NCI-H1417 treated with DMSO at 0.1 percent for 48 hours (cell line): ENCODE measurements at regions not wholly inside any gene's neighbourhood (a gene's known extent, or its start where the extent isn't known, plus 50 kb on each side); places are given as distances from the start of the nearest gene placed in this dataset.

Experiments
- DNase-seq: peaks from one replicate; lab custom pipeline; 2025; lab: John Stamatoyannopoulos, UW

DNA sequence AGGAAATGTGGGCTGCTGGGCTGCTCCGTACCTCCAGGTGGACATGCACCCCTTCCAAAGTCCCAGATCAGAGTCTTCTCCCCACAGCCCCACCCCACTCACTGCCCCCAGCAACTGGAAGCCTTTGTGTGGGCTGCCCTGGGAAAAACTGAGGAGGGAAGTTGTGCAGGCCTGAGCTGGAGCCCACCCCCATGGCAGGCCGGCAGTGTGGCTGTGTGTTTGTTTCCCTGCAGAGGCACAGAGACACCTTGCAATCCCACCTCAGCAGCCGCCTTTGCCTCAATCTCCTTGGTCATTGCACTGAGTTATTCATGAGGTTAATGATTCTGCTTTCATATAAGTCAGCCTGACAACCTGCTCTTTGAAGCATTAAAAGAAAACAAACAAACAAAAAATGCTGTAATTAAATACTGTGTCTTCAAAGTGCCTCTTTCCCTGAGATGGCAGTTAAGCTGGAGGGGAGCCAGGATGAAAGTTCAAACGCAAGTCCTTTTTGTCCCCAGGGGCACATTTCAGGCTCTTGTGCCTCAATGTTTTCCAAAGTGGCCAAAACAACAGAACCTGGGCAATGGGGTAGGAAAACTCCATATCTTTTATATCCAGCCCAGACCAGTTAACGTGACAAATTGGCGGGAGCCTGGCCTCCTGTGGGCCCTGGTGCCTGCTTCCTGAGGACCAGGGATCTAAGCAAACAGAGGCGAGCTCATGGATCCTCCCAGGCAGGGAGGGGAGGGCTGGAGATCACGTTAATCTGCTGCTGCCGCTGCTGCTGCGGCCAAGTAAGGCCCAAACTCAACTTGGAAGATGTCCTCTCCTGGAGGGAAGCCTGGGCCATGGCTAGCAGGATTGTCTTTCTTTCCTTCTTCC, 51.9 kb upstream of the TSPAN11 start:
- peak; percentile 25 for DNase-seq

- DNase-seq: no peak
These were observed 55.9 kb upstream of the TSPAN11 start for GRCh38 chr12:30870491-30871265.

DNA sequence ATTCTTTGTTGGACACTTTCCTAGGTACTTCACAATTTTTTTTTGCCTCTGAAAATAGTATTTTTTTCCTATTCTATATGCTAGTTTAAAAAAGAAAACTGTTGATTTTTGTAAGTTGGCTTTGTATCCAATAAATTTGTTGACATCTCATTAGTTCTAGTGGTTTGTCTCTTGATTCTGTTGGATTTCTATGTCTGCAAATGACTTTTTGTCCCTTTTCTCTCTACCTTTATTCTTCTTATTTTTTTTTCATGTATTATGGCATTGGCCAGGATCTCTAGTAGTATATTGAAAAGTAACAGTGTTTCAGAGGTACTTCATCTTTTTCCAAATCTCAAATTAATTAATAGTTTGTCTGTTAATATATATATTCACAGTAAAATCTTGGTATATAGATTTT, 59.1 kb upstream of the TSPAN11 start:
- DNase-seq: no peak

GRCh38 chr12:30866256-30866655, 60.3 kb upstream of the TSPAN11 start:
- DNase-seq: no peak

DNA sequence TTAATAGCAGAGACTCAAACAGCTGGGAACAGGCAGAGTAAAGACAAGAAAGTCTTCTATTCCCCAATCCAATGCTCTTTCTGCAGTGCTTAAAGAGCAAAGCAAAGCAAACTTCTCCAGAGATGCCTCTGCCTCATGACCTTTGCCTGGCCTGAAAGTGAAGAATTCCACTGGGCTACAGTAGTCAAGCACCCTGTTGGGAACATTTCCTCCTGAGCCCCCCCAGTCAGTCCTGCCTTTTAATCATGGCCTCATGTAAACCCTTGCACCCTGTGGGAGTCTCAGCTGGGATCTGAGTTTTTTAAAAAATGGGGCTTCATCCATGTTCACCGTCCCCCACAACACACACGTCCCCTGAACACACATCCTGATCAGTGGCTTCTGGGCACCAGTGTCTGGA, 62.7 kb upstream of the TSPAN11 start:
- no peak for DNase-seq

DNA sequence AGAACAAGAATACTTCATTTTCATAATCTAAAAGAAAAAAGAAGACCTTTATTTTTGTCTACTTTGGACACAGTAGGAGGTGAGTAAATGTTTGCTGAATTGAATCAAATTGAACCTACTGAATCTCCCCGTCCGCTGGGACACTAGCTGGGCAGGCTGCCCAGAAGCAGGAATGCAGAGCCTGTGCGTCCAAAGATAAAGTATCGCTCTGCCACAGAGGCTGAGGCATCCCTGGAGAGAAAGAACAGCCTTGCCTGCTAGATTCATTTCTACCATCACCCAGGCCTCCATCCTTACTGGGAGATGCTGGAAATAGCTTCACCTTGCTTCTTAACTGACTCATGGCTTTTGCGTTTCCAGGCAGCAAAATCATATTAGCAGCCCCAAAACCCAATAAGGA, 64.1 kb upstream of the TSPAN11 start:
- no peak for DNase-seq

GRCh38 chr12:30859226-30859625, 67.3 kb upstream of the TSPAN11 start:
- no peak for DNase-seq

- DNase-seq: no peak
These were observed 68.1 kb upstream of the TSPAN11 start for GRCh38 chr12:30858471-30858870.

- no peak for DNase-seq
These were observed 72.9 kb upstream of the TSPAN11 start for GRCh38 chr12:30853561-30854133.

- no peak for DNase-seq
These were observed 75.9 kb upstream of the TSPAN11 start for GRCh38 chr12:30850684-30851083.

- peak; percentile 26 for DNase-seq
These were observed 79.3 kb upstream of the TSPAN11 start for GRCh38 chr12:30847259-30847658.

DNA sequence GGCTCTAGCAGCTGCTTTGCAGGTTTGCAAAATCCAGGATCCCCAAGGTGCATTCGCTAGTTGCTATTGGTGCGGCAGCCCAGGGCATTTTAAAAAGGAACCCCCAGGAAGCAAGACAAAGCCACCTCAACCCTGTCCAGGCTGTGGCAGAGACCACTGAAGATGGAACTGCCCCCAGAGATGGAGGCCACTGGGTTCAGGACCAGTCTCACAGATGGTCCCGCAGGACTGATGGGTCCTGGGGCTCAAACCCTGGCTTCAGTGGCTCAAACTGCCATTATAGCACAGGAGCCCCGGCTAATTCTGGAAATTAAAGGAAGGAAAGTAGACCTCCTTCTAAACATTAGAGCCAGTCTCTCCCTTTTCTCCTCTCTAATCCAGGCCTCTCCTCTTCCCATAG, 79.8 kb upstream of the TSPAN11 start:
- DNase-seq: no peak

DNA sequence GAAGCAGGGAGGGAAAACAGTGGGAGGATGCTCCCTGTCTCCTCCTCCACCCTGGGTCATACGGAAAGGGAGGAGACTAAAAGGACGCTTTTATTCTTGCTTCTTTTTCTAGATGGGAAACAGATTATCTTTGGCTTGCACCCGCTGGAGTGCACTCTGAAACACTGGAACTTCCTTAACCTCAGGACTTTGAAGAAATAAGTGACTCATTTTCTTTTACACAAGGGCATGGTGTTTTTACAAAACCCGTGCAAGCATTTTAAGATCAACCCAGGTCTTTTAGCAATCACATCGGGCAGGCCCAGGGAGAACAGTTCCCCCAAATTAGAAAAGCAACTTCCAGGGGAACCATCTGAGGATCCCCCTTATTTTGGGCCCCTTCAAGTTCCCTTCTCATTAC, 80.9 kb upstream of the TSPAN11 start:
- DNase-seq: no peak

DNA sequence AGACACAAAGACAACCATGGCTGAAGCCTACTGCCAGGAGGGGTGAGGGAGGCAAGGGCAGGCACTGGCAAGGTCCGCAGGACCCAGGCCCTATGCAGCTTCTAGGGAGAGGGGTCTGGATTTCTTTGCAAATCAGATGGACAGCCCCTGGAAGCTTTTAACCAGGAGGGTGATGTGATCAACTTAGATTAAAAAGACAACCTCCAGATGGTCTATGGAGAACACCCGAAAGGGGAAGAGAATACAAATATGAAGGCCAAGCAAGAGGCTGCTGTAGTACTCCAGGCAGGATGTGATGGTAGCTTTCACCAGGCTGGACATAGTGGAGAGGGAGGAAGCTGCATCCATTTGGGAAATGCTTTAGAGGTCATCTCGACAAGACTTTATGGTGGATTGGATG, 83.3 kb upstream of the TSPAN11 start:
- DNase-seq: no peak

- no peak for DNase-seq
These were observed 85.8 kb upstream of the TSPAN11 start for GRCh38 chr12:30840715-30841114.

DNA sequence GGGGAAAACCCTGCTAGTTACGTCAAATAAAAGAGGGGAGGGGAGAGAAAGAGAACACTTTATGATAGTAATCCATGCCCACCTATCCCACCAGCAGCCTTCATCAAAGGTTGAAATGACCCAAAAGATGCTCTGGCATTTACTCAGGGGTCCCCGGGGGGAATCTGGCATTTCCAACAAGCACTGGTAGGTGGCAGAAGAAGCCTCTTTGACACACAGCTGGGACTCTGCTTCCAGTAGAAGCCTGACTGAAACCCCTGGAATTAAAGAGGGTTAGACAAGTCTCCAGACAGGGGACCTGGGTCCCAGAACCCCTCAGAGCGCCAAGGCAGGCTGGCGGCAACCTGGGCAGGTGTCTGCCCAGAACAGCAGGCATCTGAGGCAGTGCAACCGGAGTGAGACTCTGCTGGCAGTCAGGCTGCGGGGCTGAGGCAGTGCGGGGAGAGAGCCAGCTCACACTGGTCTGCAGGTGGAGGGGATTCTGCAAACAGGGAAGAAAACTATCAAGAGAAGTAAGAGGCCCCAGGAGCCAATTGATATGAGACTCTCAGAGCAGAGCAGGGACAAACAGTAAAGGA, 85.0 kb upstream of the CAPRIN2 start:
- no peak for DNase-seq

DNA sequence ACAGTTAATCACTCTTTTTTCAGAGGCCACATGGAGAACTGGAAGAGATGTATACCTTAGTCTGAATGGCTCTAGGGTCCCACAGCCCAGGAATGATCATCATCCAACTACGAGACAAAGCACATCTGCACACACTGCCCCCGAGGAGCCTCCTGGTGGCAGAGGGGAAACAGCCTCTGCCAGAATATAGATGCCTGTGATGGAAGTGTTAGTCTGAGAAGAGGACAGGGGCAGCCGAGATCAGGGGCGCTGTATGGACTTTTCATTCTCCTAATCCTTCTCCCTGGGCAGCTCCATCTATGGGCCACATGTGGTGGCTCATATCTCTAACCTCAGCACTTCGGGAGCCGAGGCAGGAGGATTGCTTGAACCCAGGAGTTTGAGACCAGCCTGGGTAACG, 82.8 kb upstream of the CAPRIN2 start:
- no peak for DNase-seq

DNA sequence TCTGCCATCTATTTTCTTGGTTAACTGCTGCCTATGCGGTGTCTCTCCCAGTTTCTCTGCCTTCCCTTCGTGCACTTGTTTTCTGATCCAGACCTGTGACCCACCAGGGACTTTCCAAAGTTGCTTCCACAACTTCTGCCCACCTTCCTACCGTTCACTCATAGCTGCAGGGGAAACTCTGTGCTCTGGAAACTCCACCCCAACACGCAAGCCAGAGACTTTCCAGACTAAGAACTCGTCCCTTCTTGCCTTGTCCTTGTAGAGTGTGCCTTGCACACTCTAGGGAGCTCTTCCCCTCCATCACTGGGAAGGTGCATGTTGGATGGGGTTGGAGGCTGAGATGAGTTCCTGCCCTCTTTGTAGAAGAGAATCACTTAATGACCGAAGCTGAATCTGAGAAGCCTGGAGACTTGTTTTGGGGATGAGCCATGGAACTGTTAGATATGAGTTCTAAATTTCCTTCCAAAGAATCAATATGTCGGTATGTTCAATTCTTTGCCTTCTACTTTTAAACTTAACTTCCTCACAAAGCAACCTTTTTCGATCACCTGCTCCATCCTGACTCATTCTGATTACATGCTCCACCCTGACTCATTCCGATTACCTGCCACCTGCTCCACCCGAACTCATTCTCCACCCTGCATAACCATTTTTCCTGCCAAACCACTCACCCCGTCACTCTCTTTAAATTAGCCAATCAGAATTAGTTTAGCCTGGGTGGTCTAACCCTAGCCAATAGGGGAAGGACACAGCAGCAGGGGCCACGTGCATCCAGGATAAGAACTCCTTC, 82.1 kb upstream of the CAPRIN2 start:
- DNase-seq: no peak

DNA sequence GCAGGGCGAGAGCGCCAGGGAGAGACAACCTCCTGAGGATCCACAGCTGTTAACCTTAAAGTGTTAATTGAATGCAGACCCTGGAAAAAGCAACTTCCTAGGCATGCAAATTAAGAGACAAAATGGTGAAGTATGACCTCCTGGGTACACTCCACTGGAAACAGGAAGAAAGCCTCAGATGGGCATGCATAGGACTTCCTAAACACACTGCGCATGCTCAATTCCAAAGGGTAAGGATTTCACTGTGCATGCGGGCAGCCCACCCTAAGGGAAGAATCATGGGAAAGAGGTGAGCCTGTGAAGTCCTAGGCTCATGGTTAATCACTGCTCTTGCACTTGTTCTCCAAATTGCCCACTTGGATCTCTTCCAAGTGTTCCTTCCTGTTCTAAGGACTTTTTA, 80.5 kb upstream of the CAPRIN2 start:
- DNase-seq: no peak

- no peak for DNase-seq
These were observed 76.0 kb upstream of the CAPRIN2 start for GRCh38 chr12:30830751-30831150.

- DNase-seq: no peak
These were observed 75.1 kb upstream of the CAPRIN2 start for GRCh38 chr12:30829876-30830275.

GRCh38 chr12:30828686-30829085, 73.9 kb upstream of the CAPRIN2 start:
- no peak for DNase-seq
